K562 (cell line): ENCODE measurements at regions not wholly inside any gene's neighbourhood (a gene's known extent, or its start where the extent isn't known, plus 50 kb on each side); places are given as distances from the start of the nearest gene placed in this dataset.

Source experiments
- ATAC-seq: fragments of 200-7000 bp; cut with Tn5 transposase; 3 replicates; pipeline ENCODE4 v1.9.1; 2020; ENCODE audit warnings: moderate library complexity
- BruUV-seq: library from RNA; stranded (reverse); fragments of 400-500 nt; replicated peaks from 2 replicates; lab custom pipeline; 2021; lab: Mats Ljungman, UMichigan
- CTCF ChIA-PET: fragments of 300-600 bp; formaldehyde crosslinking; extraction: SDS; loops from one replicate; lab custom pipeline; 2021; ENCODE audit warnings: low intra/inter-chr PET ratio; lab: Yijun Ruan, JAX
- POLR2A ChIA-PET: fragments of 300-600, 350-650 bp; sonication (Branson Sonifier 250); formaldehyde crosslinking; extraction: SDS; loops from one replicate; lab custom pipeline; 2021; ENCODE audit warnings: antibody characterized with exemption, inconsistent platforms; lab: Yijun Ruan, JAX
- DNase-seq, 4 experiments: peaks; one replicate each; pipeline versions ENCODE4 v3.0.0 to v3.0.0-alpha.2; 2011 to 2018; ENCODE audit warnings: low spot score in 3 of 4, mixed read lengths in 3 of 4; ENCODE audit errors: extremely low read depth in 1 of 4
- FAIRE-seq: peaks from 2 replicates; lab custom pipeline; 2011; peaks lifted over from hg19 to GRCh38; lab: Jason Lieb, UNC
- H2AFZ ChIP-seq: 2 replicates; pipeline ENCODE4 v1.6.0; 2011; ENCODE audit warnings: low read depth, low read length, control low read depth, inconsistent platforms
- H3K27ac ChIP-seq: fragments of 200-600 bp; 3 replicates; pipeline ENCODE4 v1.8.0; 2011; ENCODE audit warnings: low read depth, mild to moderate bottlenecking, control low read depth, inconsistent platforms, low read length, moderate library complexity, mixed read lengths; ENCODE audit errors: extremely low read depth
- H3K27me3 ChIP-seq, 2 experiments: fragments of 300-600 bp in 1 of 2; 2 replicates in 1 of 2; 3 replicates in 1 of 2; pipeline versions ENCODE4 v1.6.0 to v1.8.0; 2011; ENCODE audit warnings: inconsistent platforms in 2 of 2, low read length in 2 of 2, mild to moderate bottlenecking in 1 of 2, mixed read lengths in 1 of 2, moderate library complexity in 1 of 2; ENCODE audit not compliant: control insufficient read depth in 2 of 2, insufficient read depth in 2 of 2
- H3K36me3 ChIP-seq: fragments of 300-600 bp; 3 replicates; pipeline ENCODE4 v1.8.0; 2011; ENCODE audit warnings: mild to moderate bottlenecking, low read length, inconsistent platforms; ENCODE audit not compliant: control insufficient read depth, insufficient read depth
- H3K4me1 ChIP-seq, 2 experiments: fragments of 200-600 bp in 1 of 2; replicated peaks in 1 of 2; 2 replicates in 1 of 2; 3 replicates in 1 of 2; pipeline versions ENCODE4 v1.5.1 to v1.8.0; 2011; ENCODE audit warnings: inconsistent platforms in 2 of 2, low read length in 2 of 2, mild to moderate bottlenecking in 1 of 2, mixed read lengths in 1 of 2, moderate library complexity in 1 of 2; ENCODE audit not compliant: control insufficient read depth in 2 of 2, insufficient read depth in 2 of 2
- H3K4me2 ChIP-seq: 2 replicates; pipeline ENCODE4 v1.6.1; 2011; ENCODE audit warnings: low read length, control low read depth, inconsistent platforms, mixed read lengths; ENCODE audit not compliant: insufficient read depth
- H3K4me3 ChIP-seq: fragments of 200-600 bp; sonication (generic), shearing (Covaris generic); 2 replicates; pipeline ENCODE4 v1.5.1; 2016; ENCODE audit warnings: control low read depth, inconsistent platforms
- H3K79me2 ChIP-seq: fragments of 200-600 bp; 3 replicates; pipeline ENCODE4 v1.8.0; 2011; ENCODE audit warnings: low read length, inconsistent platforms; ENCODE audit not compliant: control insufficient read depth, insufficient read depth
- H3K9ac ChIP-seq, 2 experiments: 2 replicates each; pipeline versions ENCODE4 v1.6.0 to v1.6.1; 2011; ENCODE audit warnings: low read depth in 2 of 2, low read length in 2 of 2, control low read depth in 1 of 2, inconsistent platforms in 1 of 2, mild to moderate bottlenecking in 1 of 2, mixed read lengths in 1 of 2; ENCODE audit not compliant: insufficient read depth in 1 of 2
- H3K9me1 ChIP-seq: one replicate; pipeline ENCODE4 v1.6.0; 2011; ENCODE audit warnings: inconsistent platforms, mild to moderate bottlenecking, low read length, moderate library complexity; ENCODE audit not compliant: control insufficient read depth, insufficient read depth
- H3K9me3 ChIP-seq: replicated peaks from 2 replicates; pipeline ENCODE4 v1.5.1; 2011; ENCODE audit warnings: low read depth, low read length, inconsistent platforms; ENCODE audit not compliant: control insufficient read depth, insufficient read depth
- H4K20me1 ChIP-seq: replicated peaks from 2 replicates; pipeline ENCODE4 v1.6.1; 2011; ENCODE audit warnings: low read length, inconsistent platforms, mixed read lengths; ENCODE audit not compliant: control insufficient read depth, insufficient read depth
- E2F3 ChIP-seq: fragments of 250-450 bp; sonication (Bioruptor Pico); IDR thresholded peaks from 2 replicates; pipeline ENCODE4 v1.4.0; 2020; ENCODE audit warnings: mild to moderate bottlenecking
- ERF ChIP-seq: fragments of 450-650 bp; formaldehyde crosslinking; IDR thresholded peaks from 2 replicates; pipeline ENCODE4 v1.4.0; 2020; ENCODE audit warnings: mild to moderate bottlenecking, mixed read lengths
- MBD1 ChIP-seq: fragments of 250-450 bp; sonication (Bioruptor Pico); IDR thresholded peaks from 2 replicates; pipeline ENCODE4 v1.8.0; 2022; ENCODE audit warnings: inconsistent platforms
- NFE2 ChIP-seq: IDR thresholded peaks from 2 replicates; pipeline ENCODE4 v1.6.1; 2014; ENCODE audit warnings: antibody characterized with exemption, low read depth
- NFRKB ChIP-seq: fragments of 450-650 bp; IDR thresholded peaks from 2 replicates; pipeline ENCODE4 v1.6.1; 2016; ENCODE audit warnings: low read depth
- SNIP1 ChIP-seq: fragments of 450-650 bp; IDR thresholded peaks from 2 replicates; pipeline ENCODE4 v1.7.1; 2017; ENCODE audit warnings: low read depth, mild to moderate bottlenecking
- TEAD4 ChIP-seq, 2 experiments: sonication (generic) in 1 of 2; formaldehyde crosslinking in 1 of 2; IDR thresholded peaks; 2 replicates each; pipeline versions ENCODE4 v1.6.1 to v1.8.0; 2012 to 2022; ENCODE audit warnings: borderline replicate concordance in 1 of 2, inconsistent platforms in 1 of 2, low read length in 1 of 2, mild to moderate bottlenecking in 1 of 2, missing genetic modification reagents in 1 of 2
- VEZF1 ChIP-seq: fragments of 200-800 bp; sonication (Bioruptor generic); IDR thresholded peaks from 2 replicates; pipeline ENCODE4 v1.6.1; 2017; ENCODE audit warnings: missing genetic modification characterization, missing compliant biosample characterization
- XRCC5 ChIP-seq: fragments of 200-400 bp; formaldehyde crosslinking; IDR thresholded peaks from 2 replicates; pipeline ENCODE4 v1.6.1; 2017; ENCODE audit warnings: low read depth, mild to moderate bottlenecking, low read length
- ZBTB34 ChIP-seq: fragments of 250-450 bp; sonication (Bioruptor Pico); IDR thresholded peaks from 2 replicates; pipeline ENCODE4 v1.8.0; 2021; ENCODE audit warnings: mild to moderate bottlenecking, moderate library complexity
- ZNF639 ChIP-seq, 2 experiments: fragments of 200-800 bp in 1 of 2; sonication (Bioruptor generic) in 1 of 2; sonication (generic) in 1 of 2; formaldehyde crosslinking in 1 of 2; IDR thresholded peaks in 1 of 2; conservative IDR thresholded peaks in 1 of 2; 2 replicates each; pipeline versions ENCODE4 v1.5.0 to v1.6.1; 2016 to 2020; ENCODE audit warnings: missing compliant biosample characterization in 1 of 2, missing genetic modification characterization in 1 of 2, missing genetic modification reagents in 1 of 2
- WGBS: fragments of 100-300 bp; shearing (Covaris generic); methylation state at CpG from one replicate; pipeline ENCODE4 v1.1.6; 2016; ENCODE audit warnings: low coverage, mixed read lengths; ENCODE audit not compliant: insufficient coverage; ENCODE audit errors: missing lambda C conversion rate; 5-methylcytosine and 5-hydroxymethylcytosine counted together
- in situ Hi-C: fragments of 300-500 bp; cut with MboI; formaldehyde crosslinking; loops from 4 replicates; pipeline ENCODE4 v1.15.0; 2018; ENCODE audit warnings: inconsistent platforms, mixed read lengths
- intact Hi-C: fragments of 100-400 bp; cut with micrococcal nuclease; formaldehyde crosslinking; loops from 2 replicates; pipeline ENCODE4 v1.14.2; 2022

GRCh38 chr12:89834676-89835075 is 126.0 kb upstream of the ATP2B1 start:
- H3K9me1 ChIP-seq, result no peaks in the 10 kb centered on the region
- no peak overlapping the region for H3K4me3 ChIP-seq
- no peak for FAIRE-seq
- no peaks in the 10 kb centered on the region for H3K79me2 ChIP-seq
- no peak overlapping the region for H2AFZ ChIP-seq
- 20% methylated on average over 1 of the region's 1 CpG for WGBS
- no TSS peak for BruUV-seq
- no peaks in the 10 kb centered on the region for H4K20me1 ChIP-seq
- H3K9me3 ChIP-seq, result no peaks in the 10 kb centered on the region
- no peak overlapping the region for H3K27ac ChIP-seq
- ChIA-PET CTCF (no interaction called here), POLR2A (interaction anchor here (0.7 kb wide), 2 partner anchors 292 to 1524 kb away, joined by 3 read pairs; no protein-coding TSS in a partner anchor)
- TF ChIP-seq XRCC5 (no peak), ZNF639 (CRISPR knock-in tag; conservative IDR thresholded peaks at IDR 0.05 in 1 of 2, IDR thresholded peaks at IDR 0.05 in 1 of 2) (no peak), E2F3 (CRISPR knock-in tag) (no peak), ZBTB34 (CRISPR knock-in tag) (no peak), VEZF1 (CRISPR knock-in tag) (no peak), NFE2 (no peak), SNIP1 (no peak), TEAD4 (IDR thresholded peaks at IDR 0.05; ENCODE audit: low read length) (no peak), TEAD4 (CRISPR knock-in tag; IDR thresholded peaks at IDR 0.05; ENCODE audit: borderline replicate concordance) (no peak), ERF (no peak), MBD1 (no peak), NFRKB (no peak)
- H3K9ac ChIP-seq, result no peak overlapping the region
- intact Hi-C loops, result no loop called here
- H3K27me3 ChIP-seq, result no peaks in the 10 kb centered on the region
- in situ Hi-C loops, result no loop called here
- no peaks in the 10 kb centered on the region for H3K36me3 ChIP-seq
- no peak for ATAC-seq
- H3K4me2 ChIP-seq, result no peak overlapping the region
- no peaks in the 10 kb centered on the region for H3K4me1 ChIP-seq
- no peak for DNase-seq
